ENCODE measurements at regions not wholly inside any gene's neighbourhood (a gene's known extent, or its start where the extent isn't known, plus 50 kb on each side); places are given as distances from the start of the nearest gene placed in this dataset.
A peak's percentile ranks its signal among the peaks of the same experiment; 100 is the strongest.

GRCh38 chr16:86712158-86713009 lies 134.0 kb downstream of the FOXL1 start:
- no peak for DNase-seq (ENCODE audit: low read depth)
- TF ChIP-seq CTCF (IDR thresholded peaks at IDR 0.05; ENCODE audit: insufficient read depth, low read depth, low read length, missing control alignments) = no peak
- H3K4me3 ChIP-seq (ENCODE audit: low read length) = no peak overlapping the region

GRCh38 chr16:86713021-86713631 lies 134.8 kb downstream of the FOXL1 start:
- no peak for TF ChIP-seq CTCF (IDR thresholded peaks at IDR 0.05; ENCODE audit: insufficient read depth, low read depth, low read length, missing control alignments)
- no peak for DNase-seq (ENCODE audit: low read depth)
- no peak overlapping the region for H3K4me3 ChIP-seq (ENCODE audit: low read length)

- no peak overlapping the region for H3K4me3 ChIP-seq (ENCODE audit: low read length)
- no peak for DNase-seq (ENCODE audit: low read depth)
- TF ChIP-seq CTCF (IDR thresholded peaks at IDR 0.05; ENCODE audit: insufficient read depth, low read depth, low read length, missing control alignments) = no peak
These were observed 135.8 kb downstream of the FOXL1 start for GRCh38 chr16:86714166-86714565.

- H3K4me3 ChIP-seq (ENCODE audit: low read length) = no peak overlapping the region
- no peak for TF ChIP-seq CTCF (IDR thresholded peaks at IDR 0.05; ENCODE audit: insufficient read depth, low read depth, low read length, missing control alignments)
- DNase-seq (ENCODE audit: low read depth) = peak; percentile 68
These were observed 138.3 kb downstream of the FOXL1 start for GRCh38 chr16:86716649-86717048.

- TF ChIP-seq CTCF (IDR thresholded peaks at IDR 0.05; ENCODE audit: insufficient read depth, low read depth, low read length, missing control alignments) = no peak
- no peak overlapping the region for H3K4me3 ChIP-seq (ENCODE audit: low read length)
- peak; percentile 94 for DNase-seq (ENCODE audit: low read depth)
These were observed 139.8 kb downstream of the FOXL1 start for GRCh38 chr16:86718118-86718517.

- no peak for DNase-seq (ENCODE audit: low read depth)
- H3K4me3 ChIP-seq (ENCODE audit: low read length) = no peak overlapping the region
- no peak for TF ChIP-seq CTCF (IDR thresholded peaks at IDR 0.05; ENCODE audit: insufficient read depth, low read depth, low read length, missing control alignments)
These were observed 144.6 kb downstream of the FOXL1 start for GRCh38 chr16:86722970-86723369.
